IMR-90 (cell line): ENCODE measurements at regions not wholly inside any gene's neighbourhood (a gene's known extent, or its start where the extent isn't known, plus 50 kb on each side); places are given as distances from the start of the nearest gene placed in this dataset.

ENCODE experiments used
- ATAC-seq: fragments of 200-7000 bp; cut with Tn5 transposase; 2 replicates; pipeline ENCODE4 v1.9.1; 2020; ENCODE audit warnings: low read depth, mild to moderate bottlenecking, moderate library complexity
- BruUV-seq: library from RNA; stranded (reverse); fragments of 400-500 nt; replicated peaks from 2 replicates; lab custom pipeline; 2021; lab: Mats Ljungman, UMichigan
- CTCF ChIA-PET: fragments of 300-600 bp; formaldehyde crosslinking; extraction: SDS; loops from one replicate; lab custom pipeline; 2021; ENCODE audit warnings: antibody characterized with exemption; lab: Yijun Ruan, JAX
- POLR2A ChIA-PET: fragments of 300-600 bp; sonication (Branson Sonifier 250); formaldehyde crosslinking; loops from one replicate; lab custom pipeline; 2022; ENCODE audit warnings: antibody characterized with exemption; ENCODE audit not compliant: unreplicated experiment; lab: Charles Lee
- DNase-seq: peaks from one replicate; pipeline ENCODE4 v3.0.0; 2013
- H2AFZ ChIP-seq: replicated peaks from 2 replicates; pipeline ENCODE3; 2013; ENCODE audit warnings: low read length, mild to moderate bottlenecking; ENCODE audit not compliant: poor library complexity
- H2AK5ac ChIP-seq: 2 replicates; pipeline ENCODE4 v1.6.1; 2013; ENCODE audit warnings: low read depth, low read length, inconsistent platforms
- H2AK9ac ChIP-seq: replicated peaks from 2 replicates; pipeline ENCODE3; 2013; ENCODE audit warnings: mild to moderate bottlenecking, low read depth, low read length, moderate library complexity; ENCODE audit not compliant: poor library complexity
- H2BK120ac ChIP-seq: 2 replicates; pipeline ENCODE4 v1.6.1; 2013; ENCODE audit warnings: low read depth, low read length, inconsistent platforms
- H2BK15ac ChIP-seq: 3 replicates; pipeline ENCODE4 v1.6.1; 2013; ENCODE audit warnings: low read depth, low read length, inconsistent platforms
- H2BK20ac ChIP-seq: 2 replicates; pipeline ENCODE4 v1.6.1; 2013; ENCODE audit warnings: low read depth, mild to moderate bottlenecking, inconsistent platforms, low read length, moderate library complexity
- H2BK5ac ChIP-seq: 2 replicates; pipeline ENCODE4 v1.6.1; 2013; ENCODE audit warnings: mild to moderate bottlenecking, low read depth, low read length, inconsistent platforms; ENCODE audit not compliant: poor library complexity, severe bottlenecking
- H3K14ac ChIP-seq: replicated peaks from 2 replicates; pipeline ENCODE4 v1.6.1; 2013; ENCODE audit warnings: low read depth, low read length, inconsistent platforms
- H3K18ac ChIP-seq: 2 replicates; pipeline ENCODE4 v1.6.1; 2013; ENCODE audit warnings: low read depth, low read length, control low read depth
- H3K23ac ChIP-seq: 2 replicates; pipeline ENCODE4 v1.6.1; 2013; ENCODE audit warnings: low read depth, low read length, inconsistent platforms
- H3K27ac ChIP-seq: 2 replicates; pipeline ENCODE4 v1.5.1; 2013; ENCODE audit warnings: mild to moderate bottlenecking, control low read depth, low read length; ENCODE audit not compliant: insufficient read depth
- H3K27me3 ChIP-seq: 2 replicates; pipeline ENCODE4 v1.6.1; 2013; ENCODE audit warnings: low read length; ENCODE audit not compliant: control insufficient read depth, insufficient read depth
- H3K36me3 ChIP-seq: 2 replicates; pipeline ENCODE4 v1.6.1; 2013; ENCODE audit warnings: low read length, mixed read lengths; ENCODE audit not compliant: control insufficient read depth, insufficient read depth
- H3K4ac ChIP-seq: 2 replicates; pipeline ENCODE4 v1.6.1; 2013; ENCODE audit warnings: low read depth, low read length, inconsistent platforms
- H3K4me1 ChIP-seq: 2 replicates; pipeline ENCODE4 v1.6.1; 2013; ENCODE audit warnings: low read length, mixed read lengths; ENCODE audit not compliant: control insufficient read depth, insufficient read depth
- H3K4me2 ChIP-seq: 2 replicates; pipeline ENCODE4 v1.6.1; 2013; ENCODE audit warnings: low read depth, mild to moderate bottlenecking, control low read depth, low read length, moderate library complexity
- H3K4me3 ChIP-seq: 2 replicates; pipeline ENCODE4 v1.5.1; 2013; ENCODE audit warnings: low read depth, mild to moderate bottlenecking, control low read depth, low read length, moderate library complexity; ENCODE audit not compliant: insufficient read depth
- H3K56ac ChIP-seq: 2 replicates; pipeline ENCODE4 v1.6.1; 2013; ENCODE audit warnings: low read length, inconsistent platforms; ENCODE audit not compliant: insufficient read depth; ENCODE audit errors: extremely low read depth
- H3K79me1 ChIP-seq, 2 experiments: 2 replicates each; pipeline ENCODE4 v1.6.1; 2013; ENCODE audit warnings: low read length in 2 of 2, inconsistent platforms in 1 of 2, low read depth in 1 of 2
- H3K9ac ChIP-seq: 2 replicates; pipeline ENCODE4 v1.6.1; 2013; ENCODE audit warnings: low read depth, low read length, control low read depth
- H3K9me1 ChIP-seq: 2 replicates; pipeline ENCODE4 v1.6.1; 2013; ENCODE audit warnings: low read length, inconsistent platforms; ENCODE audit not compliant: insufficient read depth
- H3K9me3 ChIP-seq: 2 replicates; pipeline ENCODE4 v1.6.1; 2013; ENCODE audit warnings: low read length; ENCODE audit not compliant: control insufficient read depth, insufficient read depth
- H4K20me1 ChIP-seq: 2 replicates; pipeline ENCODE4 v1.6.1; 2013; ENCODE audit warnings: low read length, inconsistent platforms; ENCODE audit not compliant: insufficient read depth
- H4K5ac ChIP-seq: 2 replicates; pipeline ENCODE4 v1.6.1; 2013; ENCODE audit warnings: mild to moderate bottlenecking, low read depth, low read length, control low read depth
- H4K8ac ChIP-seq, 2 experiments: 2 replicates each; pipeline ENCODE4 v1.6.1; 2013; ENCODE audit warnings: low read depth in 2 of 2, low read length in 2 of 2, control low read depth in 1 of 2, inconsistent platforms in 1 of 2
- H4K91ac ChIP-seq: 2 replicates; pipeline ENCODE4 v1.6.1; 2013; ENCODE audit warnings: low read depth, low read length, inconsistent platforms; ENCODE audit not compliant: insufficient read depth
- BHLHE40 ChIP-seq: fragments of 150-350 bp; IDR thresholded peaks from 2 replicates; pipeline ENCODE4 v1.6.1; 2016; ENCODE audit warnings: mild to moderate bottlenecking, low read depth, low read length
- MAZ ChIP-seq: IDR thresholded peaks from 2 replicates; pipeline ENCODE4 v1.6.1; 2012; ENCODE audit warnings: low read depth, mild to moderate bottlenecking, low read length, improper control_type of control experiment, moderate library complexity, borderline replicate concordance
- MXI1 ChIP-seq: IDR thresholded peaks from 2 replicates; pipeline ENCODE4 v1.6.1; 2012; ENCODE audit warnings: low read depth, mild to moderate bottlenecking, low read length, moderate library complexity, borderline replicate concordance
- NFE2L2 ChIP-seq: fragments of 150-350 bp; IDR thresholded peaks from 2 replicates; pipeline ENCODE4 v1.6.1; 2016; ENCODE audit warnings: low read depth, mild to moderate bottlenecking, low read length
- SMC3 ChIP-seq: fragments of 150-350 bp; IDR thresholded peaks from 2 replicates; pipeline ENCODE4 v1.6.1; 2016; ENCODE audit warnings: low read depth, mild to moderate bottlenecking, antibody characterized with exemption, low read length, moderate library complexity
- WGBS, 2 experiments: methylation state at CpG; one replicate each; pipeline versions ENCODE4 v1.1.5 to v1.1.7; 2013; ENCODE audit warnings: missing lambda C conversion rate in 2 of 2; ENCODE audit not compliant: insufficient read length in 1 of 2; ENCODE audit errors: extremely low coverage in 2 of 2; 5-methylcytosine and 5-hydroxymethylcytosine counted together
- dilution Hi-C: fragments of 300-500 bp; cut with HindIII; formaldehyde crosslinking; loops from one replicate; pipeline ENCODE4 v1.14.3; 2018; ENCODE audit warnings: low sequenced_read_pairs; ENCODE audit not compliant: unreplicated experiment
- in situ Hi-C: fragments of 300-500 bp; cut with MboI; formaldehyde crosslinking; loops from 3 replicates; pipeline ENCODE4 v1.14.3; 2019; ENCODE audit warnings: low sequenced_read_pairs, inconsistent platforms, mixed read lengths
- intact Hi-C: fragments of 100-400 bp; cut with micrococcal nuclease; formaldehyde crosslinking; loops from 2 replicates; pipeline ENCODE4 v1.10.0; 2022

DNA sequence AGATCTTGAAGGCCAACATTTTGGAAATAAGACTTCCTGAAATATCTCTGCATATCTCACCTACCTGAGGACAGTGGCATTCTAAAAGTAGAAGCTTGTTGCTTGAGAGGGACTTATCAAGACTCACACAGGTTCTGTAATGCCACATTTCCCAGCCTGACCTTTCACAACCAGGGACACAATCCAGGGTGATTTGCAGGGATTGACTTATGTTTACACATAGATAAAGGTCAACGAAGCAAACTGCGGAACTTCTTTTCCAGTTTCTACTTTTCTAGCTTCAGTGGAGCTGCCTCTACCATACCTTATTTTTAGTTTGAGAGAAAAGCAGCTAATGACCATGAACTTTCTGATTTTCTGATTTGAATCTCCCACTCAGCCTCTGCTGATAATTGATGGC, 148.7 kb downstream of the SLC16A9 start:
- intact Hi-C loops = no loop called here
- no peak overlapping the region for H2AFZ ChIP-seq

More for the DNA sequence above, 148.7 kb downstream of the SLC16A9 start:
- no peak for DNase-seq
- H3K79me1 ChIP-seq = no peaks in the 10 kb centered on the region
- no peaks in the 10 kb centered on the region for H3K9me1 ChIP-seq
- no TSS peak for BruUV-seq
- TF ChIP-seq NFE2L2 (no peak), SMC3 (no peak), MXI1 (no peak), BHLHE40 (no peak), MAZ (no peak)
- H4K20me1 ChIP-seq = no peaks in the 10 kb centered on the region
- H4K91ac ChIP-seq = no peak overlapping the region
- H3K36me3 ChIP-seq = no peaks in the 10 kb centered on the region
- no peak overlapping the region for H2BK120ac ChIP-seq
- peaks cover 3% of the 10 kb centered on the region; the same call in 1 of the 2 replicates for H3K4me1 ChIP-seq
- no peak for ATAC-seq
- no peak overlapping the region for H3K27ac ChIP-seq
- dilution Hi-C loops (no loop called here), in situ Hi-C loops (loop anchor here (25.0 kb wide), 1 partner anchor 774 kb away; no protein-coding TSS in a partner anchor)
- no peak overlapping the region for H3K4me3 ChIP-seq
- no peak overlapping the region for H2AK5ac ChIP-seq
- H3K4ac ChIP-seq = no peak overlapping the region
- no peak overlapping the region for H4K5ac ChIP-seq
- H4K8ac ChIP-seq = no peak overlapping the region
- no peak overlapping the region for H3K9ac ChIP-seq
- no peak overlapping the region for H3K14ac ChIP-seq
- no peaks in the 10 kb centered on the region for H3K9me3 ChIP-seq
- H3K4me2 ChIP-seq = no peak overlapping the region
- POLR2A ChIA-PET = no interaction called here
- CTCF ChIA-PET = no interaction called here
- no peak overlapping the region for H3K18ac ChIP-seq
- no peak overlapping the region for H2BK15ac ChIP-seq
- no peak overlapping the region for H2BK20ac ChIP-seq
- H3K27me3 ChIP-seq = 0 out of 2 replicates have a peak, but pooled peaks cover 1% of the 10 kb centered on the region
- 40% methylated on average over 2 of the region's 2 CpGs; no CpG with 5 or more reads in 1 of the 2 experiments for WGBS, 2 experiments
- no peak overlapping the region for H2BK5ac ChIP-seq
- no peak overlapping the region for H3K56ac ChIP-seq
- no peak overlapping the region for H3K23ac ChIP-seq
- H2AK9ac ChIP-seq = no peak overlapping the region
